Inferior parietal cortex (tissue), 1 donor: ENCODE measurements at regions not wholly inside any gene's neighbourhood (a gene's known extent, or its start where the extent isn't known, plus 50 kb on each side); places are given as distances from the start of the nearest gene placed in this dataset.
"Not testable (repeated sequence)": the region's sequence is repeated elsewhere in the genome, so short reads cannot be mapped to it uniquely, and the experiment has no call there.

ENCODE experiments used
- DNase-seq: peaks from one replicate; pipeline ENCODE4 v3.0.0-alpha.2; 2016; ENCODE audit errors: extremely low spot score

GRCh38 chr18:8991155-8991554, 111.3 kb upstream of the NDUFV2 start:
- no peak for DNase-seq

GRCh38 chr18:8992500-8992899, 110.0 kb upstream of the NDUFV2 start:
- DNase-seq = not testable (repeated sequence)

GRCh38 chr18:8994603-8995002, 107.9 kb upstream of the NDUFV2 start:
- DNase-seq = no peak

- no peak for DNase-seq
Observed at GRCh38 chr18:8995096-8995495, 107.4 kb upstream of the NDUFV2 start.

GRCh38 chr18:8996771-8997432, 105.6 kb upstream of the NDUFV2 start:
- no peak for DNase-seq

- DNase-seq = no peak
Observed at GRCh38 chr18:8997634-8998033, 104.9 kb upstream of the NDUFV2 start.

- no peak for DNase-seq
Observed at GRCh38 chr18:8998481-8999217, 103.8 kb upstream of the NDUFV2 start.

- DNase-seq = no peak
Observed at GRCh38 chr18:8999872-9000271, 102.6 kb upstream of the NDUFV2 start.

GRCh38 chr18:9000733-9001132, 101.8 kb upstream of the NDUFV2 start:
- no peak for DNase-seq

- DNase-seq = no peak
Observed at GRCh38 chr18:9001209-9001608, 101.3 kb upstream of the NDUFV2 start.

GRCh38 chr18:9003406-9004100, 98.9 kb upstream of the NDUFV2 start:
- DNase-seq = no peak

GRCh38 chr18:9004308-9004707, 98.2 kb upstream of the NDUFV2 start:
- not testable (repeated sequence) for DNase-seq

GRCh38 chr18:9007700-9008099, 94.8 kb upstream of the NDUFV2 start:
- not testable (repeated sequence) for DNase-seq

- no peak for DNase-seq
Observed at GRCh38 chr18:9008200-9008708, 94.2 kb upstream of the NDUFV2 start.

- DNase-seq = peak; percentile 57
Observed at GRCh38 chr18:9008709-9009635, 93.5 kb upstream of the NDUFV2 start.

GRCh38 chr18:9009703-9010488, 92.6 kb upstream of the NDUFV2 start:
- DNase-seq = no peak

GRCh38 chr18:9011431-9011830, 91.1 kb upstream of the NDUFV2 start:
- DNase-seq = no peak

GRCh38 chr18:9013926-9014373, 88.5 kb upstream of the NDUFV2 start:
- DNase-seq = no peak

- no peak for DNase-seq
Observed at GRCh38 chr18:9015689-9016088, 86.8 kb upstream of the NDUFV2 start.

- no peak for DNase-seq
Observed at GRCh38 chr18:9016633-9017166, 85.8 kb upstream of the NDUFV2 start.
